Testis (tissue), 2 donors: ENCODE measurements at regions not wholly inside any gene's neighbourhood (a gene's known extent, or its start where the extent isn't known, plus 50 kb on each side); places are given as distances from the start of the nearest gene placed in this dataset.

Source experiments
- CTCF ChIP-seq, 3 experiments: fragments of 450-650 bp in 2 of 3; fragments of 200-600 bp in 1 of 3; sonication (generic) in 1 of 3; IDR thresholded peaks; one replicate each; pipeline ENCODE4 v1.5.1; 2016 to 2019; ENCODE audit warnings: antibody characterized with exemption in 3 of 3, mild to moderate bottlenecking in 2 of 3, moderate library complexity in 1 of 3
- POLR2A ChIP-seq: fragments of 450-650 bp; IDR thresholded peaks from one replicate; pipeline ENCODE4 v1.6.1; 2017; ENCODE audit warnings: antibody characterized with exemption, mild to moderate bottlenecking, moderate library complexity

GRCh38 chr1:245054507-245055270 lies 100.1 kb upstream of the KIF26B start:
- TF ChIP-seq CTCF (IDR thresholded peaks at IDR 0.05) (no peak), POLR2A (no peak)
